ENCODE measurements at regions not wholly inside any gene's neighbourhood (a gene's known extent, or its start where the extent isn't known, plus 50 kb on each side); places are given as distances from the start of the nearest gene placed in this dataset.

GRCh38 chr4:165720411-165721082 lies 152.5 kb upstream of the TLL1 start:
- CTCF ChIA-PET = interaction anchor here (0.7 kb wide), 1 partner anchor 1902 kb away, joined by 3 read pairs; no protein-coding TSS in a partner anchor

GRCh38 chr4:165721815-165722214 lies 151.2 kb upstream of the TLL1 start:
- no peaks in the 10 kb centered on the region for H3K36me3 ChIP-seq (ENCODE audit: control insufficient read depth in 2 of 2, insufficient read depth in 1 of 2, low read length in 2 of 2)
- POLR2A ChIA-PET = no interaction called here
- CTCF ChIA-PET = no interaction called here
- H3K4me3 ChIP-seq (ENCODE audit: low read depth, low read length) = no peak overlapping the region
- H3K27ac ChIP-seq (ENCODE audit: extremely low read depth, low read depth, low read length) = no peak overlapping the region
- TF ChIP-seq ZSCAN4 (tag by site-specific recombination; IDR thresholded peaks at IDR 0.05) = no peak
- no peaks in the 10 kb centered on the region for H3K4me1 ChIP-seq (ENCODE audit: control insufficient read depth, insufficient read depth, low read length)
- H3K9me3 ChIP-seq (ENCODE audit: control insufficient read depth, insufficient read depth, low read depth, low read length) = no peaks in the 10 kb centered on the region

More at GRCh38 chr4:165720411-165721082, 152.5 kb upstream of the TLL1 start:
- H3K4me3 ChIP-seq (ENCODE audit: low read depth, low read length) = no peak overlapping the region
- H3K36me3 ChIP-seq (ENCODE audit: control insufficient read depth in 2 of 2, insufficient read depth in 1 of 2, low read length in 2 of 2) = no peaks in the 10 kb centered on the region
- POLR2A ChIA-PET = no interaction called here
- no peak for TF ChIP-seq ZNF701 (tag by site-specific recombination; IDR thresholded peaks at IDR 0.05)
- TF ChIP-seq CTCF (tag by site-specific recombination; IDR thresholded peaks at IDR 0.05) = no peak
- no peaks in the 10 kb centered on the region for H3K4me1 ChIP-seq (ENCODE audit: control insufficient read depth, insufficient read depth, low read length)
- no peak overlapping the region for H3K27ac ChIP-seq (ENCODE audit: extremely low read depth, low read depth, low read length)
- H3K9me3 ChIP-seq (ENCODE audit: control insufficient read depth, insufficient read depth, low read depth, low read length) = no peaks in the 10 kb centered on the region

GRCh38 chr4:165723051-165723795 lies 149.8 kb upstream of the TLL1 start:
- Histone ChIP-seq H3K4me1 (ENCODE audit: control insufficient read depth, insufficient read depth, low read length) (no peaks in the 10 kb centered on the region), H3K9me3 (ENCODE audit: control insufficient read depth, insufficient read depth, low read depth, low read length) (no peaks in the 10 kb centered on the region), H3K36me3 (ENCODE audit: control insufficient read depth in 2 of 2, insufficient read depth in 1 of 2, low read length in 2 of 2) (no peaks in the 10 kb centered on the region), H3K27ac (ENCODE audit: extremely low read depth, low read depth, low read length) (no peak overlapping the region), H3K4me3 (ENCODE audit: low read depth, low read length) (no peak overlapping the region)
- ChIA-PET CTCF (interaction anchor here (0.6 kb wide), 1 partner anchor 13 kb away, joined by 3 read pairs; no protein-coding TSS in a partner anchor), POLR2A (no interaction called here)
- no peak for TF ChIP-seq ZNF580 (tag by site-specific recombination; IDR thresholded peaks at IDR 0.05)

GRCh38 chr4:165724786-165725185 lies 148.3 kb upstream of the TLL1 start:
- Histone ChIP-seq H3K4me1 (ENCODE audit: control insufficient read depth, insufficient read depth, low read length) (no peaks in the 10 kb centered on the region), H3K27ac (ENCODE audit: extremely low read depth, low read depth, low read length) (no peak overlapping the region), H3K4me3 (ENCODE audit: low read depth, low read length) (no peak overlapping the region), H3K9me3 (ENCODE audit: control insufficient read depth, insufficient read depth, low read depth, low read length) (no peaks in the 10 kb centered on the region), H3K36me3 (ENCODE audit: control insufficient read depth in 2 of 2, insufficient read depth in 1 of 2, low read length in 2 of 2) (no peaks in the 10 kb centered on the region)
- ChIA-PET CTCF (no interaction called here), POLR2A (no interaction called here)
- TF ChIP-seq ZNF266 (tag by site-specific recombination; IDR thresholded peaks at IDR 0.05; ENCODE audit: low read depth) (no peak), ZNF146 (tag by site-specific recombination; IDR thresholded peaks at IDR 0.05) (no peak), REST (tag by site-specific recombination; IDR thresholded peaks at IDR 0.05) (no peak), ZNF174 (tag by site-specific recombination; IDR thresholded peaks at IDR 0.05) (no peak), ZNF175 (tag by site-specific recombination; IDR thresholded peaks at IDR 0.05) (no peak), OSR2 (tag by site-specific recombination; IDR thresholded peaks at IDR 0.05) (no peak), ZNF354C (tag by site-specific recombination; IDR thresholded peaks at IDR 0.05; ENCODE audit: borderline replicate concordance, low read depth) (no peak), TCF7L2 (IDR thresholded peaks at IDR 0.05; ENCODE audit: borderline replicate concordance, low read depth, low read length) (no peak), ZNF513 (tag by site-specific recombination; IDR thresholded peaks at IDR 0.05) (no peak), ZNF132 (tag by site-specific recombination; IDR thresholded peaks at IDR 0.05; ENCODE audit: borderline replicate concordance) (no peak), ZNF843 (tag by site-specific recombination; IDR thresholded peaks at IDR 0.05) (no peak), ZNF654 (tag by site-specific recombination; IDR thresholded peaks at IDR 0.05; ENCODE audit: low read depth) (no peak), TRIM28 (IDR thresholded peaks at IDR 0.05; ENCODE audit: borderline replicate concordance, low read length) (no peak), ZNF791 (tag by site-specific recombination; IDR thresholded peaks at IDR 0.05) (no peak)
